ENCODE measurements at regions not wholly inside any gene's neighbourhood (a gene's known extent, or its start where the extent isn't known, plus 50 kb on each side); places are given as distances from the start of the nearest gene placed in this dataset.
A peak's percentile ranks its signal among the peaks of the same experiment; 100 is the strongest.

DNA sequence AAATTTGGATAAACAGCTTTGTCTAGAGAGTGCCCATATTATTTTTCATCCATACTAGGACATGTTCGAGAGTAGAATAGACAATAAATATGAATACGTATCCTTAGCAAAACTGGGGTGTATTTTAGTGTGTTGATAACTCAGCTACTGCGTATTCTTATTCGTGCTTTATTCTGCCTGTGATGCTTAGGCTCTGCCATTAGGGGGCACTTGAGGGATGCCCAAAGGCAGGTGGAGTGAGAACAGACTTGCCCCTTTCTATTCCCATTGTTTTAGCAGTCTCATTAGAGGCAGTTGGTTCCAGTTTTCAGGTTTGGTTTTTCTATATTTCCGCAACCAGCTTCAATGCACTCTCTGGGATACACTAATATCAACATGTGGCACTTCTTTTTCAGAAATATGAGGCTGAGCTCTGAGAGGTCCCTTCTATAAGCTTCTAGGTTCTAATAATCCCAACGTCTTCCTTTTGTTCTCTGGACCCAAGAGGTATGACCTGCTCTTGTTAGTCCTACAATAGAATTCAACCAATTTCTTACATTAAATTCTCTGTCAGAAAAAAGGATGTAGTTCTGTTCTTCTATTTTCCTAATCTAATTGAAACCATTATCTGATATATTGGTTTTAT lies 985.7 kb upstream of the FBXO33 start:
- H3K4me3 Mint-ChIP-seq: no peak overlapping the region
- H3K27me3 ChIP-seq (ENCODE audit: control insufficient read depth in 2 of 2, insufficient read depth in 2 of 2, low read length in 2 of 2): no peaks in the 10 kb centered on the region
- intact Hi-C loops (cut with micrococcal nuclease): no loop called here
- DNase-seq: no peak
- no peaks in the 10 kb centered on the region for H4K20me1 ChIP-seq (ENCODE audit: insufficient read depth, low read length)
- no peaks in the 10 kb centered on the region for H3K9me3 ChIP-seq (replicated peaks in 1 of 2; ENCODE audit: control insufficient read depth in 1 of 2, insufficient read depth in 1 of 2, low read length in 2 of 2)
- no peaks in the 10 kb centered on the region for H3K79me2 ChIP-seq (ENCODE audit: insufficient read depth, low read length)
- H3K36me3 ChIP-seq (replicated peaks in 1 of 2; ENCODE audit: control insufficient read depth in 1 of 2, insufficient read depth in 2 of 2, low read length in 2 of 2): no peaks in the 10 kb centered on the region
- H3K27ac ChIP-seq (ENCODE audit: low read depth in 1 of 2, low read length in 2 of 2): no peak overlapping the region
- no peaks in the 10 kb centered on the region for H3K9me3 Mint-ChIP-seq
- no peaks in the 10 kb centered on the region for H3K36me3 Mint-ChIP-seq
- H3K9ac ChIP-seq (ENCODE audit: insufficient read depth, low read length, poor library complexity, severe bottlenecking): no peak overlapping the region
- TF ChIP-seq CTCF (IDR thresholded peaks at IDR 0.05): peak; percentile 20
- H3K4me3 ChIP-seq (replicated peaks in 1 of 3; ENCODE audit: low read depth in 2 of 3, low read length in 3 of 3): no peak overlapping the region
- H3K27me3 Mint-ChIP-seq (ENCODE audit: low read depth in 3 of 3): peaks cover 0 to 1% (median 0%) of the 10 kb centered on the region in 3 donors
- H3K4me1 ChIP-seq (ENCODE audit: control insufficient read depth in 1 of 2, insufficient read depth in 2 of 2, low read length in 2 of 2): no peaks in the 10 kb centered on the region
- WGBS (ENCODE audit: insufficient coverage): 45% methylated on average over 3 of the region's 6 CpGs
- H2AFZ ChIP-seq (ENCODE audit: insufficient read depth, low read depth, low read length, poor library complexity, severe bottlenecking): no peak overlapping the region
- no peaks in the 10 kb centered on the region for H3K4me1 Mint-ChIP-seq
- H3K4me2 ChIP-seq (replicated peaks; ENCODE audit: extremely low read depth, low read length, poor library complexity, severe bottlenecking): no peak overlapping the region
- no peak overlapping the region for H3K27ac Mint-ChIP-seq

DNA sequence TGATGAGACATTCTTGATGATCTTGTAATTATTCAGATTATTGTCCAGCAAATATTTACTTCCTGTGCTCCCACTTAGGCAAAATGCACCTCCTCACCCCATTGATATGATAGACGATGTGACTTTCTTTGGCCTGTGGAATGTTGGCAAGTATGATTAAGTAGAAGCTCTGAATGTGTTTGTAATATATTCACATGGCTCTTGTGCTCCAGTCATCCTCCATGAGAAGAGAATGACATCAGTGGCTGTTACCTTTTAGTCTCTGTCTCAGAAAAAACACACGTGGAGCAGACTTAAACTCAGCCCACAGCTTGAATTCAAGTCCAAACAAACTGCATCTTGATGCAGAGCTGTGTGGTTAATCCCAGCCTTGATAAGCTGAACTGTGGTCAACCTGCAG lies 984.3 kb upstream of the FBXO33 start:
- Mint-ChIP-seq H3K4me1 (no peaks in the 10 kb centered on the region), H3K4me3 (no peak overlapping the region), H3K27ac (no peak overlapping the region), H3K9me3 (no peaks in the 10 kb centered on the region), H3K27me3 (ENCODE audit: low read depth in 3 of 3) (peaks cover 0 to 1% (median 0%) of the 10 kb centered on the region in 3 donors), H3K36me3 (no peaks in the 10 kb centered on the region)
- no peak overlapping the region for H3K4me3 ChIP-seq (replicated peaks in 1 of 3; ENCODE audit: low read depth in 2 of 3, low read length in 3 of 3)
- H3K4me2 ChIP-seq (replicated peaks; ENCODE audit: extremely low read depth, low read length, poor library complexity, severe bottlenecking): no peak overlapping the region
- H3K27me3 ChIP-seq (ENCODE audit: control insufficient read depth in 2 of 2, insufficient read depth in 2 of 2, low read length in 2 of 2): no peaks in the 10 kb centered on the region
- H3K36me3 ChIP-seq (replicated peaks in 1 of 2; ENCODE audit: control insufficient read depth in 1 of 2, insufficient read depth in 2 of 2, low read length in 2 of 2): no peaks in the 10 kb centered on the region
- no peaks in the 10 kb centered on the region for H3K4me1 ChIP-seq (ENCODE audit: control insufficient read depth in 1 of 2, insufficient read depth in 2 of 2, low read length in 2 of 2)
- no peak for TF ChIP-seq CTCF (IDR thresholded peaks at IDR 0.05)
- H3K9me3 ChIP-seq (replicated peaks in 1 of 2; ENCODE audit: control insufficient read depth in 1 of 2, insufficient read depth in 1 of 2, low read length in 2 of 2): no peaks in the 10 kb centered on the region
- H3K9ac ChIP-seq (ENCODE audit: insufficient read depth, low read length, poor library complexity, severe bottlenecking): no peak overlapping the region
- H3K27ac ChIP-seq (ENCODE audit: low read depth in 1 of 2, low read length in 2 of 2): no peak overlapping the region
- no peaks in the 10 kb centered on the region for H4K20me1 ChIP-seq (ENCODE audit: insufficient read depth, low read length)
- no peaks in the 10 kb centered on the region for H3K79me2 ChIP-seq (ENCODE audit: insufficient read depth, low read length)
- intact Hi-C loops (cut with micrococcal nuclease): no loop called here
- H2AFZ ChIP-seq (ENCODE audit: insufficient read depth, low read depth, low read length, poor library complexity, severe bottlenecking): no peak overlapping the region
- DNase-seq: no peak
- WGBS (ENCODE audit: insufficient coverage): no CpG with 5 or more reads among the region's 2 CpGs
